H1 (cell line): ENCODE measurements at regions not wholly inside any gene's neighbourhood (a gene's known extent, or its start where the extent isn't known, plus 50 kb on each side); places are given as distances from the start of the nearest gene placed in this dataset.
"Not testable (repeated sequence)": the region's sequence is repeated elsewhere in the genome, so short reads cannot be mapped to it uniquely, and the experiment has no call there.

Experiments
- CTCF ChIA-PET: fragments of 300-600 bp; sonication (Branson Sonifier 250); formaldehyde crosslinking; loops from one replicate; lab custom pipeline; 2021; ENCODE audit not compliant: partially characterized antibody; lab: Charles Lee
- POLR2A ChIA-PET: fragments of 300-600 bp; sonication (Branson Sonifier 250); formaldehyde crosslinking; loops from one replicate; lab custom pipeline; 2021; ENCODE audit warnings: inconsistent platforms; ENCODE audit not compliant: partially characterized antibody; lab: Charles Lee
- DNase-seq, 2 experiments: peaks; one replicate each; pipeline versions ENCODE4 v3.0.0 to v3.0.0-alpha.2; 2010 to 2022; ENCODE audit warnings: low spot score in 2 of 2, low read depth in 1 of 2, mixed read lengths in 1 of 2
- FAIRE-seq: peaks from 2 replicates; lab custom pipeline; 2011; peaks lifted over from hg19 to GRCh38; lab: Jason Lieb, UNC
- H2AFZ ChIP-seq: 2 replicates; pipeline ENCODE4 v1.8.1; 2012; ENCODE audit warnings: low read length, inconsistent platforms
- H2AK5ac ChIP-seq: 2 replicates; pipeline ENCODE4 v1.6.1; 2013; ENCODE audit warnings: low read depth, low read length
- H2BK120ac ChIP-seq: replicated peaks from 2 replicates; pipeline ENCODE3; 2013; ENCODE audit warnings: low read depth, low read length, inconsistent platforms
- H2BK12ac ChIP-seq: 2 replicates; pipeline ENCODE4 v1.6.1; 2013; ENCODE audit warnings: low read depth, low read length
- H2BK15ac ChIP-seq: 2 replicates; pipeline ENCODE4 v1.6.1; 2013; ENCODE audit warnings: low read length
- H2BK20ac ChIP-seq: 2 replicates; pipeline ENCODE4 v1.6.1; 2013; ENCODE audit warnings: low read length
- H2BK5ac ChIP-seq: 2 replicates; pipeline ENCODE4 v1.6.1; 2013; ENCODE audit warnings: low read depth, low read length
- H3K14ac ChIP-seq: 2 replicates; pipeline ENCODE4 v1.6.1; 2013; ENCODE audit warnings: inconsistent platforms; ENCODE audit not compliant: insufficient read length
- H3K18ac ChIP-seq: 2 replicates; pipeline ENCODE4 v1.6.1; 2013; ENCODE audit warnings: low read length; ENCODE audit errors: extremely low read depth
- H3K23ac ChIP-seq: 2 replicates; pipeline ENCODE4 v1.6.1; 2013; ENCODE audit warnings: inconsistent platforms; ENCODE audit not compliant: insufficient read length
- H3K23me2 ChIP-seq: 2 replicates; pipeline ENCODE4 v1.6.1; 2013; ENCODE audit warnings: low read depth, low read length
- H3K27ac ChIP-seq: 2 replicates; pipeline ENCODE4 v1.6.1; 2011; ENCODE audit warnings: low read depth, low read length, inconsistent platforms
- H3K27me3 ChIP-seq, 4 experiments: replicated peaks in 1 of 4; 1 replicate in 1 of 4; 2 replicates in 3 of 4; pipeline versions ENCODE4 v1.6.1 to v1.8.1; 2011 to 2013; ENCODE audit warnings: low read length in 3 of 4, mild to moderate bottlenecking in 3 of 4, inconsistent platforms in 2 of 4, mixed read lengths in 2 of 4, moderate library complexity in 1 of 4; ENCODE audit not compliant: control insufficient read depth in 3 of 4, insufficient read depth in 3 of 4; ENCODE audit errors: extremely low read depth in 1 of 4
- H3K36me3 ChIP-seq, 4 experiments: 2 replicates each; pipeline versions ENCODE4 v1.6.1 to v1.8.1; 2011 to 2013; ENCODE audit warnings: mild to moderate bottlenecking in 4 of 4, low read length in 3 of 4, moderate library complexity in 2 of 4, control low read depth in 1 of 4, inconsistent platforms in 1 of 4; ENCODE audit not compliant: insufficient read depth in 4 of 4, control insufficient read depth in 2 of 4
- H3K4ac ChIP-seq: replicated peaks from 2 replicates; pipeline ENCODE3; 2013; ENCODE audit warnings: low read length, low read depth, mixed read lengths, inconsistent platforms; ENCODE audit not compliant: insufficient read length
- H3K4me1 ChIP-seq, 4 experiments: replicated peaks in 1 of 4; 1 replicate in 1 of 4; 2 replicates in 3 of 4; pipeline versions ENCODE4 v1.6.1 to v1.8.1; 2011 to 2013; ENCODE audit warnings: low read length in 3 of 4, inconsistent platforms in 2 of 4, mixed read lengths in 1 of 4; ENCODE audit not compliant: insufficient read depth in 4 of 4, control insufficient read depth in 3 of 4
- H3K4me2 ChIP-seq, 2 experiments: 2 replicates each; pipeline versions ENCODE4 v1.6.1 to v1.8.1; 2011 to 2013; ENCODE audit warnings: low read depth in 2 of 2, low read length in 2 of 2, control low read depth in 1 of 2, inconsistent platforms in 1 of 2, mild to moderate bottlenecking in 1 of 2; ENCODE audit not compliant: insufficient read depth in 1 of 2
- H3K4me3 ChIP-seq, 4 experiments: fragments of 200-600, 300-600 bp in 1 of 4; sonication (generic), shearing (Covaris generic), sonication (Bioruptor Twin) in 1 of 4; 2 replicates each; pipeline versions ENCODE4 v1.5.1 to v1.8.1; 2011 to 2016; ENCODE audit warnings: low read length in 4 of 4, low read depth in 3 of 4, control low read depth in 2 of 4, inconsistent platforms in 2 of 4, mild to moderate bottlenecking in 2 of 4, mixed read lengths in 1 of 4, moderate library complexity in 1 of 4; ENCODE audit not compliant: insufficient read depth in 2 of 4; ENCODE audit errors: extremely low read depth in 1 of 4
- H3K56ac ChIP-seq: replicated peaks from 2 replicates; pipeline ENCODE3; 2013; ENCODE audit warnings: low read depth, mild to moderate bottlenecking, mixed read lengths, low read length, inconsistent platforms; ENCODE audit not compliant: insufficient read length
- H3K79me1 ChIP-seq: 2 replicates; pipeline ENCODE4 v1.6.1; 2013; ENCODE audit warnings: low read depth, low read length, control low read depth
- H3K79me2 ChIP-seq, 2 experiments: 2 replicates each; pipeline versions ENCODE4 v1.6.1 to v1.8.1; 2012 to 2013; ENCODE audit warnings: low read length in 2 of 2, mild to moderate bottlenecking in 2 of 2, inconsistent platforms in 1 of 2; ENCODE audit not compliant: insufficient read depth in 2 of 2, control insufficient read depth in 1 of 2
- H3K9ac ChIP-seq, 4 experiments: replicated peaks in 1 of 4; 1 replicate in 1 of 4; 2 replicates in 3 of 4; pipeline versions ENCODE4 v1.6.1 to v1.8.1; 2011 to 2013; ENCODE audit warnings: low read depth in 3 of 4, low read length in 3 of 4, control low read depth in 2 of 4, mild to moderate bottlenecking in 2 of 4, moderate library complexity in 2 of 4, inconsistent platforms in 1 of 4; ENCODE audit errors: extremely low read depth in 1 of 4
- H3K9me3 ChIP-seq, 2 experiments: 2 replicates each; pipeline versions ENCODE4 v1.6.1 to v1.8.1; 2012 to 2013; ENCODE audit warnings: mild to moderate bottlenecking in 2 of 2, moderate library complexity in 2 of 2, control low read depth in 1 of 2, inconsistent platforms in 1 of 2, low read depth in 1 of 2, low read length in 1 of 2, mixed read lengths in 1 of 2; ENCODE audit not compliant: insufficient read depth in 2 of 2
- H4K20me1 ChIP-seq, 2 experiments: replicated peaks in 1 of 2; 2 replicates each; pipeline versions ENCODE3 to v1.8.1; 2011 to 2013; ENCODE audit warnings: inconsistent platforms in 2 of 2, low read length in 2 of 2, mild to moderate bottlenecking in 1 of 2; ENCODE audit not compliant: insufficient read depth in 2 of 2, control insufficient read depth in 1 of 2
- H4K5ac ChIP-seq: 2 replicates; pipeline ENCODE4 v1.6.1; 2013; ENCODE audit warnings: low read length, low read depth, mixed read lengths, inconsistent platforms; ENCODE audit not compliant: insufficient read length
- H4K8ac ChIP-seq: 2 replicates; pipeline ENCODE4 v1.8.0; 2013; ENCODE audit warnings: mild to moderate bottlenecking, moderate library complexity, low read length, inconsistent platforms; ENCODE audit not compliant: insufficient read depth; ENCODE audit errors: extremely low read depth
- H4K91ac ChIP-seq: replicated peaks from 2 replicates; pipeline ENCODE3; 2013; ENCODE audit warnings: low read length, mixed read lengths, inconsistent platforms; ENCODE audit not compliant: insufficient read length
- WGBS, 2 experiments: shearing (Covaris generic) in 1 of 2; methylation state at CpG; one replicate each; pipeline versions ENCODE4 v1.1.6 to v1.1.7; 2013 to 2015; ENCODE audit warnings: low lambda C conversion rate in 2 of 2, mixed read lengths in 2 of 2, inconsistent platforms in 1 of 2, low coverage in 1 of 2, missing lambda C conversion rate in 1 of 2; ENCODE audit not compliant: insufficient replicate concordance in 2 of 2, insufficient coverage in 1 of 2, insufficient read length in 1 of 2; ENCODE audit errors: extremely low coverage in 1 of 2, missing lambda C conversion rate in 1 of 2; 5-methylcytosine and 5-hydroxymethylcytosine counted together

DNA sequence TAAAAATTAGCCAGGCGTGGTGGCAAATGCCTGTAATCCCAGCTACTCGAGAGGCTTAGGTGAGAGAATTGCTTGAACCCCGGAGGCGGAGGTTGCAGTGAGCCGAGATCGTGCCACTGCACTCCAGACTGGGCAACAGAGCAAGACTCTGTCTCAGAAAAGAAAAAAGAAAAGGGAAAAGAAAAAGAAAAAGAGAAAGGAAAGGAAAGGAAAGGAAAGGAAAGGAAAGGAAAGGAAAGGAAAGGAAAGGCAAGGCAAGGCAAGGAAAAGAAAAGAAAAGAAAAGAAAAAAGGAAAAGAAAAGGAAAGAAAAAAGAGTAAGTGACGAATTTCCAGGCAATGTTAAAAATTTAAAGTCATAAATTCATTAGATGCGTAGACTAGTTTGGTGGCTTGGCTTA, 250.1 kb upstream of the MAGEB16 start:
- 91% methylated on average over 8 of the region's 8 CpGs; no CpG with 5 or more reads in 1 of the 2 experiments for WGBS, 2 experiments
- H3K27me3 ChIP-seq, H3K79me1 ChIP-seq, H2BK15ac ChIP-seq, H3K27ac ChIP-seq, H2AFZ ChIP-seq, H2BK12ac ChIP-seq, H2BK120ac ChIP-seq, H3K14ac ChIP-seq, CTCF ChIA-PET, H3K9ac ChIP-seq, H4K20me1 ChIP-seq, H3K23me2 ChIP-seq, H3K56ac ChIP-seq, H3K4me1 ChIP-seq, H2BK20ac ChIP-seq, DNase-seq, H3K9me3 ChIP-seq, H3K23ac ChIP-seq, H3K18ac ChIP-seq, H2AK5ac ChIP-seq, H3K4me2 ChIP-seq, H3K79me2 ChIP-seq, H3K4ac ChIP-seq, H3K36me3 ChIP-seq, H4K91ac ChIP-seq, H2BK5ac ChIP-seq, H4K8ac ChIP-seq, FAIRE-seq, POLR2A ChIA-PET, H4K5ac ChIP-seq, H3K4me3 ChIP-seq: not testable (repeated sequence)
